Endothelial cell of umbilical vein (primary cell): ENCODE measurements at regions not wholly inside any gene's neighbourhood (a gene's known extent, or its start where the extent isn't known, plus 50 kb on each side); places are given as distances from the start of the nearest gene placed in this dataset.

Source experiments
- BruUV-seq: library from RNA; stranded (reverse); fragments of 400-500 nt; replicated peaks from 2 replicates; lab custom pipeline; 2021; lab: Mats Ljungman, UMichigan
- CTCF ChIA-PET: fragments of 300-600, 350-600 bp; sonication (Branson Sonifier 250); formaldehyde crosslinking; loops from one replicate; lab custom pipeline; 2021; ENCODE audit warnings: antibody characterized with exemption, inconsistent platforms; lab: Charles Lee
- POLR2A ChIA-PET: fragments of 300-600, 350-600 bp; sonication (Branson Sonifier 250); formaldehyde crosslinking; loops from one replicate; lab custom pipeline; 2021; ENCODE audit warnings: antibody characterized with exemption, inconsistent platforms; lab: Charles Lee
- DNase-seq: peaks from one replicate; pipeline ENCODE4 v3.0.0-alpha.2; 2011; ENCODE audit warnings: low read depth, low spot score
- FAIRE-seq: peaks from 2 replicates; lab custom pipeline; 2011; peaks lifted over from hg19 to GRCh38; lab: Jason Lieb, UNC
- H2AFZ ChIP-seq: 2 replicates; pipeline ENCODE4 v1.6.0; 2012; ENCODE audit warnings: low read depth, low read length, control low read depth, inconsistent platforms
- H3K27ac ChIP-seq: 2 replicates; pipeline ENCODE4 v1.5.1; 2011; ENCODE audit warnings: low read depth, mild to moderate bottlenecking, control low read depth, low read length, moderate library complexity; ENCODE audit not compliant: insufficient read depth
- H3K27me3 ChIP-seq, 2 experiments: 2 replicates each; pipeline versions ENCODE4 v1.6.0 to v1.6.1; 2011; ENCODE audit warnings: low read length in 2 of 2, mixed read lengths in 1 of 2; ENCODE audit not compliant: control insufficient read depth in 2 of 2, insufficient read depth in 2 of 2
- H3K36me3 ChIP-seq, 2 experiments: 2 replicates in 1 of 2; 3 replicates in 1 of 2; pipeline ENCODE4 v1.5.1; 2011; ENCODE audit warnings: low read length in 2 of 2, mild to moderate bottlenecking in 1 of 2, moderate library complexity in 1 of 2; ENCODE audit not compliant: control insufficient read depth in 2 of 2, insufficient read depth in 2 of 2; ENCODE audit errors: extremely low read depth in 1 of 2
- H3K4me1 ChIP-seq: 3 replicates; pipeline ENCODE4 v1.5.1; 2011; ENCODE audit warnings: mild to moderate bottlenecking, low read length; ENCODE audit not compliant: control insufficient read depth, insufficient read depth; ENCODE audit errors: extremely low read depth
- H3K4me2 ChIP-seq: 2 replicates; pipeline ENCODE4 v1.6.1; 2011; ENCODE audit warnings: low read length, control low read depth, mixed read lengths; ENCODE audit not compliant: insufficient read depth
- H3K4me3 ChIP-seq, 3 experiments: fragments of 200-600 bp in 1 of 3; sonication (generic), shearing (Covaris generic) in 1 of 3; replicated peaks in 1 of 3; 2 replicates each; pipeline ENCODE4 v1.5.1; 2011 to 2016; ENCODE audit warnings: control low read depth in 3 of 3, low read length in 3 of 3, mild to moderate bottlenecking in 2 of 3, inconsistent platforms in 1 of 3, low read depth in 1 of 3, moderate library complexity in 1 of 3; ENCODE audit not compliant: insufficient read depth in 1 of 3
- H3K79me2 ChIP-seq: 2 replicates; pipeline ENCODE4 v1.6.0; 2012; ENCODE audit warnings: low read length, inconsistent platforms; ENCODE audit not compliant: control insufficient read depth, insufficient read depth
- H3K9ac ChIP-seq: replicated peaks from 2 replicates; pipeline ENCODE3; 2011; ENCODE audit warnings: low read length, control low read depth; ENCODE audit not compliant: insufficient read depth; ENCODE audit errors: extremely low read depth
- H3K9me1 ChIP-seq: replicated peaks from 3 replicates; pipeline ENCODE4 v1.6.0; 2011; ENCODE audit warnings: mild to moderate bottlenecking, low read length; ENCODE audit not compliant: control insufficient read depth, insufficient read depth; ENCODE audit errors: extremely low read depth
- H3K9me3 ChIP-seq: replicated peaks from 2 replicates; pipeline ENCODE4 v1.5.1; 2012; ENCODE audit warnings: low read length, inconsistent platforms; ENCODE audit not compliant: control insufficient read depth, insufficient read depth
- H4K20me1 ChIP-seq: replicated peaks from 2 replicates; pipeline ENCODE3; 2011; ENCODE audit warnings: mild to moderate bottlenecking, low read length; ENCODE audit not compliant: control insufficient read depth, insufficient read depth; ENCODE audit errors: extremely low read depth
- CTCF ChIP-seq, 2 donors: IDR thresholded peaks; 1 replicate in 1 of 2; 2 replicates in 1 of 2; pipeline ENCODE4 v1.5.1; 2011; ENCODE audit warnings: low read length in 2 of 2, mild to moderate bottlenecking in 2 of 2, moderate library complexity in 2 of 2, control low read depth in 1 of 2, inconsistent platforms in 1 of 2, low read depth in 1 of 2; ENCODE audit not compliant: insufficient read depth in 1 of 2; ENCODE audit errors: extremely low read depth in 1 of 2
- EZH2 ChIP-seq: IDR thresholded peaks from 2 replicates; pipeline ENCODE4 v1.6.1; 2012; ENCODE audit warnings: borderline replicate concordance, low read depth, mild to moderate bottlenecking, moderate library complexity, low read length, inconsistent platforms; ENCODE audit not compliant: severe bottlenecking
- FOS ChIP-seq: IDR thresholded peaks from 2 replicates; pipeline ENCODE4 v1.6.1; 2011; ENCODE audit warnings: mild to moderate bottlenecking, low read length, moderate library complexity, borderline replicate concordance; ENCODE audit not compliant: insufficient read depth
- GATA2 ChIP-seq: IDR thresholded peaks from 2 replicates; pipeline ENCODE4 v1.7.0; 2011; ENCODE audit warnings: low read depth, mild to moderate bottlenecking, moderate library complexity, mixed read lengths, low read length; ENCODE audit not compliant: insufficient read length, insufficient read depth
- JUN ChIP-seq: IDR thresholded peaks from 2 replicates; pipeline ENCODE4 v1.6.1; 2011; ENCODE audit warnings: borderline replicate concordance, low read depth; ENCODE audit not compliant: insufficient read length, insufficient read depth
- MAX ChIP-seq: IDR thresholded peaks from 2 replicates; pipeline ENCODE4 v1.6.1; 2011; ENCODE audit not compliant: insufficient read depth, insufficient read length
- MYC ChIP-seq: IDR thresholded peaks from one replicate; pipeline ENCODE4 v1.6.1; 2011; ENCODE audit warnings: mild to moderate bottlenecking, low read depth, low read length
- POLR2A ChIP-seq: IDR thresholded peaks from 2 replicates; pipeline ENCODE4 v1.6.1; 2012; ENCODE audit warnings: low read depth, mild to moderate bottlenecking, control low read depth, low read length
- POLR2AphosphoS5 ChIP-seq: IDR thresholded peaks from 2 replicates; pipeline ENCODE4 v1.6.1; 2012; ENCODE audit warnings: low read depth, mild to moderate bottlenecking, control low read depth, low read length, moderate library complexity; ENCODE audit not compliant: insufficient read depth
- dilution Hi-C: fragments of 300-500 bp; cut with MboI; formaldehyde crosslinking; loops from one replicate; pipeline ENCODE4 v1.15.0; 2019; ENCODE audit warnings: low sequenced_read_pairs; ENCODE audit not compliant: extremely low pct_ligation_motif_present
- intact Hi-C: fragments of 100-400 bp; cut with micrococcal nuclease; formaldehyde crosslinking; loops from one replicate; pipeline ENCODE4 v1.10.0; 2022

GRCh38 chr1:98344731-98345130 lies 316.8 kb upstream of the SNX7 start:
- DNase-seq (peak; percentile 88), FAIRE-seq (peak; percentile 87)
- peak; percentile 96 for TF ChIP-seq JUN
- TF ChIP-seq FOS = peak; percentile 96
- peak; percentile 12 for TF ChIP-seq POLR2A
- TF ChIP-seq MYC = no peak
- no peak for TF ChIP-seq EZH2
- TF ChIP-seq GATA2 = peak; percentile 87
- TF ChIP-seq POLR2AphosphoS5 = peak; percentile 83
- no peak for TF ChIP-seq MAX
- no peak for TF ChIP-seq CTCF (IDR thresholded peaks at IDR 0.05; ENCODE audit: extremely low read depth in 1 of 2, insufficient read depth in 1 of 2, low read depth in 1 of 2, low read length in 2 of 2)
- BruUV-seq = no TSS peak
- Histone ChIP-seq H2AFZ (no peak overlapping the region), H3K4me3 (no peak overlapping the region), H3K9me3 (no peaks in the 10 kb centered on the region), H3K4me1 (peaks cover 38% of the 10 kb centered on the region), H3K79me2 (no peaks in the 10 kb centered on the region), H3K27ac (peak overlapping the region; percentile 90), H3K9ac (peak overlapping the region; percentile 33), H4K20me1 (no peaks in the 10 kb centered on the region), H3K9me1 (no peaks in the 10 kb centered on the region), H3K27me3 (no peaks in the 10 kb centered on the region), H3K4me2 (peak overlapping the region; percentile 59), H3K36me3 (no peaks in the 10 kb centered on the region)
- CTCF ChIA-PET = interaction anchor here (1.2 to 2.7 kb wide), 6 partner anchors 8 to 258 kb away, joined by 3 to 9 read pairs (median 4); no protein-coding TSS in a partner anchor
- intact Hi-C loops (loop anchor here (1.0 kb wide), 4 partner anchors 17 to 80 kb away; no protein-coding TSS in a partner anchor), dilution Hi-C loops (no loop called here)
- POLR2A ChIA-PET = no interaction called here
